Suprapubic skin (tissue), 4 donors: ENCODE measurements at regions not wholly inside any gene's neighbourhood (a gene's known extent, or its start where the extent isn't known, plus 50 kb on each side); places are given as distances from the start of the nearest gene placed in this dataset.

Experiments
- DNase-seq, 2 donors: peaks; one replicate each; pipeline ENCODE4 v3.0.0-alpha.2; 2019; ENCODE audit warnings: low spot score in 2 of 2
- H3K27ac ChIP-seq: fragments of 200-600 bp; sonication (generic); one replicate; pipeline ENCODE4 v1.5.1; 2019
- H3K27me3 ChIP-seq: fragments of 200-600 bp; sonication (generic); one replicate; pipeline ENCODE4 v1.5.1; 2019
- H3K36me3 ChIP-seq: fragments of 200-600 bp; sonication (generic); one replicate; pipeline ENCODE4 v1.5.1; 2019
- H3K4me1 ChIP-seq: fragments of 200-600 bp; sonication (generic); one replicate; pipeline ENCODE4 v1.5.1; 2019
- H3K4me3 ChIP-seq: fragments of 200-600 bp; sonication (generic); one replicate; pipeline ENCODE4 v1.5.1; 2019; ENCODE audit warnings: mild to moderate bottlenecking
- H3K9me3 ChIP-seq: fragments of 200-600 bp; sonication (generic); one replicate; pipeline ENCODE4 v1.5.1; 2019
- CTCF ChIP-seq, 2 donors: fragments of 200-600 bp in 1 of 2; fragments of 450-650 bp in 1 of 2; sonication (generic) in 1 of 2; IDR thresholded peaks; one replicate each; pipeline ENCODE4 v1.5.1; 2016 to 2019; ENCODE audit warnings: antibody characterized with exemption in 2 of 2, mild to moderate bottlenecking in 1 of 2, moderate library complexity in 1 of 2
- EP300 ChIP-seq: sonication (generic); formaldehyde crosslinking; IDR thresholded peaks from one replicate; pipeline ENCODE4 v1.6.1; 2017; ENCODE audit warnings: antibody characterized with exemption
- POLR2A ChIP-seq, 2 donors: fragments of 450-650 bp; IDR thresholded peaks; one replicate each; pipeline ENCODE4 v1.6.1; 2017; ENCODE audit warnings: antibody characterized with exemption in 2 of 2, mild to moderate bottlenecking in 2 of 2, moderate library complexity in 2 of 2
- POLR2AphosphoS5 ChIP-seq, 3 donors: sonication (generic); formaldehyde crosslinking; IDR thresholded peaks; one replicate each; pipeline ENCODE4 v1.6.1; 2017; ENCODE audit warnings: antibody characterized with exemption in 3 of 3
- WGBS: methylation state at CpG from one replicate; pipeline ENCODE4 v1.1.5; 2018; 5-methylcytosine and 5-hydroxymethylcytosine counted together

DNA sequence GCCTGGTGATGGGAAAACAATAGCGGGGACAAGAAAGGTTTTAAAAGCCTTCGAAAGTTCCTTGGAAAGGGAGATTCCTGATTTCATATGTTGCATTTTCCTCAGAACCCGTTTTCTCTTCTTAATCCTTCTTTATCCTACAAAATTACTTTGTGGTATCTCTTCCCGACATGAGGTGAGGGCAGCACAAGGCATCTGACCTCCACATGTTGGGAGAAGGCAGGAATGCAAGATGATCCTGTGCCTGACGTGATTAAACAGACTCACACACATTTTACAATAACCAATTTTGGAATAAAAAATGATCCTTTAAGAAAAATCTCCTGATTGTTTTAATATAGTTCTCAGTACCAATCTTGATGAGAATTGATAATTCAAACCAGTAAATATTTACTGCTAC, 153.3 kb upstream of the MKLN1 start:
- no peaks in the 10 kb centered on the region for H3K27me3 ChIP-seq
- H3K36me3 ChIP-seq: no peaks in the 10 kb centered on the region
- H3K9me3 ChIP-seq: no peaks in the 10 kb centered on the region
- no peak for TF ChIP-seq POLR2AphosphoS5 (IDR thresholded peaks at IDR 0.05)
- no peak for TF ChIP-seq POLR2A (IDR thresholded peaks at IDR 0.05)
- TF ChIP-seq CTCF (IDR thresholded peaks at IDR 0.05): no peak
- TF ChIP-seq EP300: no peak
- H3K4me1 ChIP-seq: no peaks in the 10 kb centered on the region
- no peak for DNase-seq
- no peak overlapping the region for H3K27ac ChIP-seq
- WGBS: 73% methylated on average over 5 of the region's 5 CpGs
- H3K4me3 ChIP-seq: no peak overlapping the region

DNA sequence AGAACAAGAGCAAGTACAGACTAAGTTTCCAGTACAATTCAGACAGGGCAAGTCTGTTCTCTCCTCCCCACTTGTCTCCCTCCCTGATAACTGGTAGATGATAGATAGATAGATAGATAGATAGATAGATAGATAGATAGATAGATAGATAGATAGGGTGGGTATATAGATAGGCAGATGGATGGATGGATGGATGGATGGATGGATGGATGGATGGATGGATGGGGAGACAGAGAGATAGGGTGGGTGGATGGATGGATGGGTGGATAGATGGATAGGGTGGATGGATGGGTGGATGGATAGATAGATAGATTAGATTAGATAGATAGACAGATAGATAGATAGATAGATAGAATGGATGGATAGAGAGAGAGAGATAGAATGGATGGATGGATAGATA, 152.8 kb upstream of the MKLN1 start:
- H3K27me3 ChIP-seq: no peaks in the 10 kb centered on the region
- DNase-seq: no peak
- no peak overlapping the region for H3K4me3 ChIP-seq
- H3K4me1 ChIP-seq: no peaks in the 10 kb centered on the region
- H3K27ac ChIP-seq: no peak overlapping the region
- no peaks in the 10 kb centered on the region for H3K9me3 ChIP-seq
- H3K36me3 ChIP-seq: no peaks in the 10 kb centered on the region
- TF ChIP-seq CTCF (IDR thresholded peaks at IDR 0.05) (no peak), POLR2AphosphoS5 (IDR thresholded peaks at IDR 0.05) (no peak)

DNA sequence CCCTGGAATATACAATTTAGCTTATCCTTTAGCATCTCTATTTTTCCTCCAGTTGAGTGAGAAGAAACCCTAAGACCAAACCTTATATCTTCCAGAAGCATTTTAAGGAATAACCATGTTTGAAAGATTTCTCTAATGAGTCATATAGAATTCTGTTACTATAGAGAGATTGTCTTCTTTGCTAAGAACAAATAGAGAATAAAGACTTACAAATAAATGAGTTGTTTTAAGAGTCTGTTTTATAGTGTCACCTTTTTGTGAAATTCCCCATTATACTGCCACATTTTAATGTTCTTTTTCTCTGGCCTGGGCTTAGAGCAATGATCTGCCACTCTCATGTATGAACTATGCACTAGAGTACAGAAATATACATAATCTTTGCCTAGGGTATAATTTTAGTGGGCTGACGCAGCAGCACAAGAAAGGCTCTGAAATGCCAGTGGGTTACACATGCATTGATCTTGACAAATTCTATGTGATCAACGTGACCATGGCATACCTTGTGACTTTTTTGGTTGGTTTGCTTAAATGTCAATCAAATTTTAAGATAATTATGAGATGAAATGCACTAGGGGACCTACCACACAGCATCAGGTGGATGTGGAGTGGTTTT, 145.1 kb upstream of the MKLN1 start:
- Histone ChIP-seq H3K4me3 (no peak overlapping the region), H3K27me3 (no peaks in the 10 kb centered on the region), H3K9me3 (no peaks in the 10 kb centered on the region), H3K27ac (no peak overlapping the region), H3K4me1 (no peaks in the 10 kb centered on the region), H3K36me3 (no peaks in the 10 kb centered on the region)
- DNase-seq: no peak
- TF ChIP-seq POLR2AphosphoS5 (IDR thresholded peaks at IDR 0.05) (no peak), POLR2A (IDR thresholded peaks at IDR 0.05) (no peak), CTCF (IDR thresholded peaks at IDR 0.05) (no peak), EP300 (no peak)
- 86% methylated on average over 2 of the region's 2 CpGs for WGBS

- DNase-seq: no peak
- 93% methylated on average over 2 of the region's 2 CpGs for WGBS
- no peak overlapping the region for H3K27ac ChIP-seq
- H3K9me3 ChIP-seq: no peaks in the 10 kb centered on the region
- H3K4me3 ChIP-seq: no peak overlapping the region
- H3K36me3 ChIP-seq: no peaks in the 10 kb centered on the region
- TF ChIP-seq CTCF (IDR thresholded peaks at IDR 0.05): no peak
- no peak for TF ChIP-seq EP300
- TF ChIP-seq POLR2AphosphoS5 (IDR thresholded peaks at IDR 0.05): no peak
- TF ChIP-seq POLR2A (IDR thresholded peaks at IDR 0.05): no peak
- H3K27me3 ChIP-seq: no peaks in the 10 kb centered on the region
- no peaks in the 10 kb centered on the region for H3K4me1 ChIP-seq
Measured at GRCh38 chr7:131183072-131183471, 144.6 kb upstream of the MKLN1 start.

- no peaks in the 10 kb centered on the region for H3K27me3 ChIP-seq
- no peak overlapping the region for H3K27ac ChIP-seq
- no peak for DNase-seq
- H3K4me3 ChIP-seq: no peak overlapping the region
- WGBS: 58% methylated on average over 3 of the region's 3 CpGs
- H3K4me1 ChIP-seq: no peaks in the 10 kb centered on the region
- no peaks in the 10 kb centered on the region for H3K36me3 ChIP-seq
- TF ChIP-seq POLR2AphosphoS5 (IDR thresholded peaks at IDR 0.05) (no peak), POLR2A (IDR thresholded peaks at IDR 0.05) (no peak), CTCF (IDR thresholded peaks at IDR 0.05) (no peak), EP300 (no peak)
- no peaks in the 10 kb centered on the region for H3K9me3 ChIP-seq
Measured at GRCh38 chr7:131183611-131184119, 144.0 kb upstream of the MKLN1 start.
